K562 (cell line): ENCODE measurements at regions not wholly inside any gene's neighbourhood (a gene's known extent, or its start where the extent isn't known, plus 50 kb on each side); places are given as distances from the start of the nearest gene placed in this dataset.
A peak's percentile ranks its signal among the peaks of the same experiment; 100 is the strongest.

ENCODE experiments used
- ATAC-seq: fragments of 200-7000 bp; cut with Tn5 transposase; 3 replicates; pipeline ENCODE4 v1.9.1; 2020; ENCODE audit warnings: moderate library complexity
- BruUV-seq: library from RNA; stranded (reverse); fragments of 400-500 nt; replicated peaks from 2 replicates; lab custom pipeline; 2021; lab: Mats Ljungman, UMichigan
- CTCF ChIA-PET: fragments of 300-600 bp; formaldehyde crosslinking; extraction: SDS; loops from one replicate; lab custom pipeline; 2021; ENCODE audit warnings: low intra/inter-chr PET ratio; lab: Yijun Ruan, JAX
- POLR2A ChIA-PET: fragments of 300-600, 350-650 bp; sonication (Branson Sonifier 250); formaldehyde crosslinking; extraction: SDS; loops from one replicate; lab custom pipeline; 2021; ENCODE audit warnings: antibody characterized with exemption, inconsistent platforms; lab: Yijun Ruan, JAX
- DNase-seq, 4 experiments: peaks; one replicate each; pipeline versions ENCODE4 v3.0.0 to v3.0.0-alpha.2; 2011 to 2018; ENCODE audit warnings: low spot score in 3 of 4, mixed read lengths in 3 of 4; ENCODE audit errors: extremely low read depth in 1 of 4
- FAIRE-seq: peaks from 2 replicates; lab custom pipeline; 2011; peaks lifted over from hg19 to GRCh38; lab: Jason Lieb, UNC
- H2AFZ ChIP-seq: 2 replicates; pipeline ENCODE4 v1.6.0; 2011; ENCODE audit warnings: low read depth, low read length, control low read depth, inconsistent platforms
- H3K27ac ChIP-seq: fragments of 200-600 bp; 3 replicates; pipeline ENCODE4 v1.8.0; 2011; ENCODE audit warnings: low read depth, mild to moderate bottlenecking, control low read depth, inconsistent platforms, low read length, moderate library complexity, mixed read lengths; ENCODE audit errors: extremely low read depth
- H3K27me3 ChIP-seq, 2 experiments: fragments of 300-600 bp in 1 of 2; 2 replicates in 1 of 2; 3 replicates in 1 of 2; pipeline versions ENCODE4 v1.6.0 to v1.8.0; 2011; ENCODE audit warnings: inconsistent platforms in 2 of 2, low read length in 2 of 2, mild to moderate bottlenecking in 1 of 2, mixed read lengths in 1 of 2, moderate library complexity in 1 of 2; ENCODE audit not compliant: control insufficient read depth in 2 of 2, insufficient read depth in 2 of 2
- H3K36me3 ChIP-seq: fragments of 300-600 bp; 3 replicates; pipeline ENCODE4 v1.8.0; 2011; ENCODE audit warnings: mild to moderate bottlenecking, low read length, inconsistent platforms; ENCODE audit not compliant: control insufficient read depth, insufficient read depth
- H3K4me1 ChIP-seq, 2 experiments: fragments of 200-600 bp in 1 of 2; replicated peaks in 1 of 2; 2 replicates in 1 of 2; 3 replicates in 1 of 2; pipeline versions ENCODE4 v1.5.1 to v1.8.0; 2011; ENCODE audit warnings: inconsistent platforms in 2 of 2, low read length in 2 of 2, mild to moderate bottlenecking in 1 of 2, mixed read lengths in 1 of 2, moderate library complexity in 1 of 2; ENCODE audit not compliant: control insufficient read depth in 2 of 2, insufficient read depth in 2 of 2
- H3K4me2 ChIP-seq: 2 replicates; pipeline ENCODE4 v1.6.1; 2011; ENCODE audit warnings: low read length, control low read depth, inconsistent platforms, mixed read lengths; ENCODE audit not compliant: insufficient read depth
- H3K4me3 ChIP-seq: fragments of 200-600 bp; sonication (generic), shearing (Covaris generic); 2 replicates; pipeline ENCODE4 v1.5.1; 2016; ENCODE audit warnings: control low read depth, inconsistent platforms
- H3K79me2 ChIP-seq: fragments of 200-600 bp; 3 replicates; pipeline ENCODE4 v1.8.0; 2011; ENCODE audit warnings: low read length, inconsistent platforms; ENCODE audit not compliant: control insufficient read depth, insufficient read depth
- H3K9ac ChIP-seq, 2 experiments: 2 replicates each; pipeline versions ENCODE4 v1.6.0 to v1.6.1; 2011; ENCODE audit warnings: low read depth in 2 of 2, low read length in 2 of 2, control low read depth in 1 of 2, inconsistent platforms in 1 of 2, mild to moderate bottlenecking in 1 of 2, mixed read lengths in 1 of 2; ENCODE audit not compliant: insufficient read depth in 1 of 2
- H3K9me1 ChIP-seq: one replicate; pipeline ENCODE4 v1.6.0; 2011; ENCODE audit warnings: inconsistent platforms, mild to moderate bottlenecking, low read length, moderate library complexity; ENCODE audit not compliant: control insufficient read depth, insufficient read depth
- H3K9me3 ChIP-seq: replicated peaks from 2 replicates; pipeline ENCODE4 v1.5.1; 2011; ENCODE audit warnings: low read depth, low read length, inconsistent platforms; ENCODE audit not compliant: control insufficient read depth, insufficient read depth
- H4K20me1 ChIP-seq: replicated peaks from 2 replicates; pipeline ENCODE4 v1.6.1; 2011; ENCODE audit warnings: low read length, inconsistent platforms, mixed read lengths; ENCODE audit not compliant: control insufficient read depth, insufficient read depth
- CREM ChIP-seq: IDR thresholded peaks from 2 replicates; pipeline ENCODE4 v1.6.1; 2014; ENCODE audit warnings: antibody characterized with exemption, low read depth
- ESRRB ChIP-seq: fragments of 250-450 bp; sonication (Bioruptor Pico); IDR thresholded peaks from 2 replicates; pipeline ENCODE4 v1.5.0; 2020; ENCODE audit warnings: mild to moderate bottlenecking, moderate library complexity, borderline replicate concordance
- NKRF ChIP-seq: fragments of 450-650 bp; IDR thresholded peaks from 2 replicates; pipeline ENCODE4 v1.6.1; 2016; ENCODE audit warnings: borderline replicate concordance
- TAF7 ChIP-seq: fragments of 450-650 bp; IDR thresholded peaks from 2 replicates; pipeline ENCODE4 v1.6.1; 2016; ENCODE audit warnings: missing genetic modification characterization, missing compliant biosample characterization
- ZBTB2 ChIP-seq: fragments of 450-650 bp; IDR thresholded peaks from 2 replicates; pipeline ENCODE4 v1.6.1; 2016; ENCODE audit warnings: antibody characterized with exemption
- ZNF165 ChIP-seq: fragments of 250-450 bp; sonication (Bioruptor Pico); IDR thresholded peaks from 2 replicates; pipeline ENCODE4 v1.4.0; 2020; ENCODE audit warnings: borderline replicate concordance
- ZNF384 ChIP-seq: IDR thresholded peaks from 2 replicates; pipeline ENCODE4 v1.6.1; 2012; ENCODE audit warnings: low read depth, low read length, improper control_type of control experiment
- WGBS: fragments of 100-300 bp; shearing (Covaris generic); methylation state at CpG from one replicate; pipeline ENCODE4 v1.1.6; 2016; ENCODE audit warnings: low coverage, mixed read lengths; ENCODE audit not compliant: insufficient coverage; ENCODE audit errors: missing lambda C conversion rate; 5-methylcytosine and 5-hydroxymethylcytosine counted together
- in situ Hi-C: fragments of 300-500 bp; cut with MboI; formaldehyde crosslinking; loops from 4 replicates; pipeline ENCODE4 v1.15.0; 2018; ENCODE audit warnings: inconsistent platforms, mixed read lengths
- intact Hi-C: fragments of 100-400 bp; cut with micrococcal nuclease; formaldehyde crosslinking; loops from 2 replicates; pipeline ENCODE4 v1.14.2; 2022

GRCh38 chr3:106204160-106204868 is 335.5 kb upstream of the CBLB start:
- Histone ChIP-seq H3K9ac (no peak overlapping the region), H3K9me1 (no peaks in the 10 kb centered on the region), H3K4me3 (no peak overlapping the region), H3K9me3 (no peaks in the 10 kb centered on the region), H3K36me3 (no peaks in the 10 kb centered on the region), H4K20me1 (no peaks in the 10 kb centered on the region), H3K27me3 (no peaks in the 10 kb centered on the region), H3K27ac (no peak overlapping the region), H3K79me2 (no peaks in the 10 kb centered on the region), H3K4me2 (no peak overlapping the region), H3K4me1 (no peaks in the 10 kb centered on the region), H2AFZ (peak overlapping the region; percentile 32; the same call in 1 of the 2 replicates)
- ChIA-PET POLR2A (no interaction called here), CTCF (no interaction called here)
- intact Hi-C loops (loop anchor here (10.0 kb wide), 1 partner anchor 70 kb away; no protein-coding TSS in a partner anchor), in situ Hi-C loops (no loop called here)
- TF ChIP-seq CREM (no peak), ESRRB (CRISPR knock-in tag) (no peak), TAF7 (no peak), ZNF384 (no peak), ZNF165 (CRISPR knock-in tag) (no peak), NKRF (no peak), ZBTB2 (no peak)
- FAIRE-seq, result no peak
- BruUV-seq, result no TSS peak
- 29% methylated on average over 5 of the region's 5 CpGs for WGBS
- ATAC-seq, result no peak
- DNase-seq, result no peak
